ENCODE measurements at regions not wholly inside any gene's neighbourhood (a gene's known extent, or its start where the extent isn't known, plus 50 kb on each side); places are given as distances from the start of the nearest gene placed in this dataset.

DNA sequence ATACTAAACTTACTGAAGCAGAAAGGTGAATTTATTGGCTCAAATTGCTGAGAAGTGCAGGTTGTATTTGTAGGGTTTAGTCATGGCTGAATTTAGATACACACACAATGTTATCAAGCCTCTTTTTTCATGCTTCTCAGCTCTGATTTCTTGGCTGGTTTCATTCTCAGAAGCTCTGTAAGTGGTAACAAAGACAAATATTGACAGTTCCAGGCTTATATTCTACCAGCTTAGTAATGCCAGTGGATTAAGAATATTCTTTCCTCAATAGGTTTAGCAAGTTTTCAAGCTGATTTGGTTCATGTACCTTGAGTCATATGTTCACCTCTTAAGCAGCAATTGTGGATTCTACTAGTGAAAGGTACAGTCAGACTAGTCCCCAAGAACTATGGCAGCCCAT is 52.1 kb upstream of the PKIB start:
- TF ChIP-seq ZC3H11A (IDR thresholded peaks at IDR 0.05; ENCODE audit: low read depth, low read length) (no peak), EP300 (IDR thresholded peaks at IDR 0.05; ENCODE audit: low read length) (no peak), ASH1L (IDR thresholded peaks at IDR 0.05; ENCODE audit: borderline replicate concordance, low read depth, partially characterized antibody) (no peak), MXI1 (IDR thresholded peaks at IDR 0.05; ENCODE audit: low read depth, low read length) (no peak), KAT7 (CRISPR knock-in tag; IDR thresholded peaks at IDR 0.05; ENCODE audit: borderline replicate concordance) (no peak), POLR3A (IDR thresholded peaks at IDR 0.05; ENCODE audit: borderline replicate concordance, extremely low read depth, insufficient read depth, insufficient read length) (no peak), TCF7L2 (IDR thresholded peaks at IDR 0.05; ENCODE audit: low read depth, low read length) (no peak)
- TF ChIP-seq, protein P1, sequence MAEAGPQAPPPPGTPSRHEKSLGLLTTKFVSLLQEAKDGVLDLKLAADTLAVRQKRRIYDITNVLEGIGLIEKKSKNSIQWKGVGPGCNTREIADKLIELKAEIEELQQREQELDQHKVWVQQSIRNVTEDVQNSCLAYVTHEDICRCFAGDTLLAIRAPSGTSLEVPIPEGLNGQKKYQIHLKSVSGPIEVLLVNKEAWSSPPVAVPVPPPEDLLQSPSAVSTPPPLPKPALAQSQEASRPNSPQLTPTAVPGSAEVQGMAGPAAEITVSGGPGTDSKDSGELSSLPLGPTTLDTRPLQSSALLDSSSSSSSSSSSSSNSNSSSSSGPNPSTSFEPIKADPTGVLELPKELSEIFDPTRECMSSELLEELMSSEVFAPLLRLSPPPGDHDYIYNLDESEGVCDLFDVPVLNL (CRISPR knock-in tag; IDR thresholded peaks at IDR 0.05; ENCODE audit: low read depth) = no peak
- TF ChIP-seq, protein P2, sequence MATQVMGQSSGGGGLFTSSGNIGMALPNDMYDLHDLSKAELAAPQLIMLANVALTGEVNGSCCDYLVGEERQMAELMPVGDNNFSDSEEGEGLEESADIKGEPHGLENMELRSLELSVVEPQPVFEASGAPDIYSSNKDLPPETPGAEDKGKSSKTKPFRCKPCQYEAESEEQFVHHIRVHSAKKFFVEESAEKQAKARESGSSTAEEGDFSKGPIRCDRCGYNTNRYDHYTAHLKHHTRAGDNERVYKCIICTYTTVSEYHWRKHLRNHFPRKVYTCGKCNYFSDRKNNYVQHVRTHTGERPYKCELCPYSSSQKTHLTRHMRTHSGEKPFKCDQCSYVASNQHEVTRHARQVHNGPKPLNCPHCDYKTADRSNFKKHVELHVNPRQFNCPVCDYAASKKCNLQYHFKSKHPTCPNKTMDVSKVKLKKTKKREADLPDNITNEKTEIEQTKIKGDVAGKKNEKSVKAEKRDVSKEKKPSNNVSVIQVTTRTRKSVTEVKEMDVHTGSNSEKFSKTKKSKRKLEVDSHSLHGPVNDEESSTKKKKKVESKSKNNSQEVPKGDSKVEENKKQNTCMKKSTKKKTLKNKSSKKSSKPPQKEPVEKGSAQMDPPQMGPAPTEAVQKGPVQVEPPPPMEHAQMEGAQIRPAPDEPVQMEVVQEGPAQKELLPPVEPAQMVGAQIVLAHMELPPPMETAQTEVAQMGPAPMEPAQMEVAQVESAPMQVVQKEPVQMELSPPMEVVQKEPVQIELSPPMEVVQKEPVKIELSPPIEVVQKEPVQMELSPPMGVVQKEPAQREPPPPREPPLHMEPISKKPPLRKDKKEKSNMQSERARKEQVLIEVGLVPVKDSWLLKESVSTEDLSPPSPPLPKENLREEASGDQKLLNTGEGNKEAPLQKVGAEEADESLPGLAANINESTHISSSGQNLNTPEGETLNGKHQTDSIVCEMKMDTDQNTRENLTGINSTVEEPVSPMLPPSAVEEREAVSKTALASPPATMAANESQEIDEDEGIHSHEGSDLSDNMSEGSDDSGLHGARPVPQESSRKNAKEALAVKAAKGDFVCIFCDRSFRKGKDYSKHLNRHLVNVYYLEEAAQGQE (IDR thresholded peaks at IDR 0.05; ENCODE audit: borderline replicate concordance) = no peak
- TF ChIP-seq, protein P2 (CRISPR knock-in tag; IDR thresholded peaks at IDR 0.05; ENCODE audit: low read depth) = no peak
